ENCODE measurements at regions not wholly inside any gene's neighbourhood (a gene's known extent, or its start where the extent isn't known, plus 50 kb on each side); places are given as distances from the start of the nearest gene placed in this dataset.

- no peak for TF ChIP-seq REST (IDR thresholded peaks at IDR 0.05; ENCODE audit: insufficient read depth in 1 of 2, low read depth in 2 of 2, low read length in 2 of 2)
- no peak for TF ChIP-seq POLR2AphosphoS5 (IDR thresholded peaks at IDR 0.05; ENCODE audit: low read depth, low read length)
- TF ChIP-seq SIN3A (IDR thresholded peaks at IDR 0.05; ENCODE audit: borderline replicate concordance, insufficient read depth, low read length), result no peak
Measured at GRCh38 chr12:116338064-116338846, 60.8 kb upstream of the MED13L start.

Data from PFSK-1 (cell line).